ENCODE measurements at regions not wholly inside any gene's neighbourhood (a gene's known extent, or its start where the extent isn't known, plus 50 kb on each side); places are given as distances from the start of the nearest gene placed in this dataset.

DNA sequence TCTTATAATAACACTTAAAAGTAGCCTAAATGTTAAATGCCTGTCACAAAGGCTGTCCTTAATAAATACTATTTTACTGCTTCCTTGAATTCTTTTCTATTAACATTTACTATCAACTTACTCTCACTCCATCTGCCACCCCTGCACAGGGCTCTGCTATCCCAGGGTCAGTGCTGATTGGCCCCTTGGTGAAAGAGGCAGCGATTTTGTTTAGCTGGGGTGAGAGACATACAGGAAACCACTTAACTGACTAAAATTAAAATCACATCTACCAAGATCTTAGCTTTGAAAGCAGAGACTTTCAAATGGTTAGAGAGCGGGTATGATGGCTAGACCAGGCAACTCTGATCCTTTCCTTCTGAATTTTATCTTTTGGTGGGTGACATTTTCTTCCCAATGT is 149.9 kb upstream of the HTR2A start:
- DNase-seq (ENCODE audit: low spot score) = no peak

DNA sequence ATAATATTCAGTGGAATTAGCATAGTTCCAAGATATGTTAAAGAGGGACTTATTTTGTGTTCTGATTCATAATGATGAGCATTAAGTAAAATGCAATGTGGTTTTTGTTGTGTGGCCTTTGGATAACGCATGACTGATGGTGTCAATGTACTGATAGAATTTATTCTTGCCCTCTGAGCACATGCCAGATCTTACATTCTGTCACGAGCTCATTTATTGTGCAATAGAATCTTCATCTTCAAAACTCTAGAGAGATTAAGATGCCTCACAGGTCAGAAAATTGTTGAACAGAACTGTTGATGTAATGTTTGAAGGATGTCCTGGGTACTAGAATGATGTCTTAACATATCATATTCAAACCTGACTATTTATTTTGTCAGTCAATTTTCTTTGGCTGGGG is 148.0 kb upstream of the HTR2A start:
- no peak for DNase-seq (ENCODE audit: low spot score)

- no peak for DNase-seq (ENCODE audit: low spot score)
These were observed 142.3 kb upstream of the HTR2A start for GRCh38 chr13:47039106-47039505.

DNA sequence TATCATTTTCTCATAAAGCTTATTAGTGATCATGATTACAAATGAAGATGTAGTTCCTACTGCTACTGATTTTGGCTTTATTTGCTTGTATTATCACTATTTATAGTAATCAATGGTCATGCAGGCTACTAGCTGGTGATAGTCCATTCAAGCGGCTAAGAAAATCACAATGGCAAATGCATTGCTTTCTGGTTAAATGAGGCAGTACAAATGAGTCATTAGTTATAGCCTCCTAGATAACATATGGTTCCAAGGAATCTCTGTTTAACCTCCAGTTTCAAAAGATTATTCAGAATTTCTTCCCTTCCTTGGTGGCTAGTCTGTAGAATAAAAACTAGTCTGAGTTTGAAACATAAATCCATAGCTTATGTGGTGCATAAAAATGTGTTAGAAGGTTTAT is 141.3 kb upstream of the HTR2A start:
- no peak for DNase-seq (ENCODE audit: low spot score)

GRCh38 chr13:47036294-47037008 is 139.6 kb upstream of the HTR2A start:
- no peak for DNase-seq (ENCODE audit: low spot score)

- DNase-seq (ENCODE audit: low spot score) = no peak
These were observed 136.4 kb upstream of the HTR2A start for GRCh38 chr13:47033216-47033615.

DNA sequence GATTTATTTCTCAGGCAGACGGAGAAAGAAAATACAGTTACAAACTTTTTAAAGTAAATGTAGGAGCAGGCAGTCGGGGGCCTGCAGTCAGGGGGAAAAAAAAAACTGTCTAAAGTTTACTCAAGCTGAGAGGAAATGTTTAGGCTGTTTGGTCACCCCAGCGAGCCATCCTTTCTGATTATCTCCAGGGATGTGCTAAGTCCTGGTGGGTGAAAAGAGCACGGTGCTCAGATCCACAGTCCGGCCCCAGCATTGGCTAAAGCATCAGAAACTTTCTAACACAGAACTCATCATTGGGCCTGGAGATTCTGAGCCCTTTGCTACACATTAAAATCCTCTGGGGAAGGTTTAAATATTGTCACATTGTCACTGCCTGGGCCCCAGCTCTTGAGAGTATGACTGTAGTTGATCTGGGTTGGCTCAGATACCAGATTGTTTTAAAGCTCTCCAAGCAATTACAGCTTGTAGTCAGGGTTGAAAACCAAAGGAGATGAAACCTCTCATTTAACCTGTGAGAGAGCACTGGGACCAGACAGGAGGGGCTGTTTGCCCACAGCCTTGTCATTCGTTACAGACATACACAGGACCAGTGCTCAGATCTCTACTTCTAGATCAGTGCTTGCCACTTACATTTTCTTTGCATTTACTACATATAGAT is 131.1 kb upstream of the HTR2A start:
- no peak for DNase-seq (ENCODE audit: low spot score)

- no peak for DNase-seq (ENCODE audit: low spot score)
These were observed 129.1 kb upstream of the HTR2A start for GRCh38 chr13:47025791-47026447.

- no peak for DNase-seq (ENCODE audit: low spot score)
These were observed 123.1 kb upstream of the HTR2A start for GRCh38 chr13:47019977-47020376.

DNA sequence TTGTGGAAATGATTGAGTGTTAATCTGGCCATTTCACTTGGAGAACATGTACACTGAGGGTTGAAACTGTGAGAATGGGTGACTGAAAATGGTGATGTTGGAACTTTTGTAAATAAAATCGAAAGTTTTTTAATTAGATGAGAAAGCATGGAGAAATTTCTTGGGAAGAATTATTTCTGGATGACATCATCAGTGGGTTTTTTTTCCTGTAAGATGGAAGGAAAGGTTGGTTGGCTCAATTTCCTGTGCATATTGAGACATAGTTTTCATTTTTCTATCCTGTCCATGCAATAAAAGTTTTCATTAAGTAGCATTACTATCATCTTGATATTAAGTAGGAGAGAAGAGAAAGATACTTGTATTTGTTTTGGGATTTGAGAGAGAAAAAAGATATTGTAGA is 120.6 kb upstream of the HTR2A start:
- DNase-seq (ENCODE audit: low spot score) = no peak

DNA sequence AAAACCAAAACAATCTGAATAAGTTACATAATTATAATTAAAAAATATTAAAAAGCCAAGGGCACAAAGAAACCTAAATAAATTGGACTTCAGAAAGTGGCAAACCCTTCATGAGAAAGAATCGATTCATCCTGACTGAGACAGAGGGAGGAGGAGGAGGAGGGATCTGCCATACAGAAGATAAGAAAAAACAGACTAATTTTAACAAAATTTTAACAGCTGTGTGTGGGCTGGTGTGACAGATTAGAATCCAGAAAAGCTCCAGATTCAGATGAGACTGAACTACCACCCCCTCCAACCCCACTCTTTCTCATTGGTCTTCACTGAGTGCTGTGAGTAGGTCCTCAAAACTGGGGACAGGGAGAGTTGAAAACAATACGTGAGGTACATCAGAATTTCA is 111.5 kb upstream of the HTR2A start:
- no peak for DNase-seq (ENCODE audit: low spot score)

DNA sequence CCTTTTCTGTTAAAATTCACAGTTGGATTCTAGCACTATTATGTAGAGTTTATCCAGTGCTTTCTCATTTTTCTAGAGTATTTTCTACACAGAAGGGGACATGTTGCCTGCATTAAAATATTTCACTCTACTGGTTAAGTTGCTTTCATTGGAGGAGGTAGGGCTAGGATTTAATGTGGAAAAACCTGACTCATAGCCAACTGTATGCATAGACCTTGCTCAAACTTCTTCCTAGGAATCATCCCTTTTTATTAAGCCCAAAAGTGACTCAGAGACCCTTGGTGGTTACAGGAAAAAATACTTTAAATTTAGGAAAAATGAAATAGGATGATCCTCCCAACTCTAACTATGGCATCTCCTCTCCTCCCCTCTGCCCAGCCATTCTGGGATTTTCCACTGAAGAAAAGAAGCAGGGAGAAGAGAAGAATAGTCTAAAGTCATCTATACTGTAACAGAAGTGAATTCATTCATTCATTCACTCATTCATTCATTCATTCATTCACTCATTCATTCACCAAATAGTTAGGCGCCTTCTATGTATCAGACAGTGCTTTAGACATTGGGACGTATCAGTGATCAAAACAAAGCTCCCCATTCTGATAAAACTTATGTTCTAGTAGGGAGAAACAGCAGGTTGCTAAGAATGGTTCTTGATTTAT is 109.0 kb upstream of the HTR2A start:
- no peak for DNase-seq (ENCODE audit: low spot score)

DNA sequence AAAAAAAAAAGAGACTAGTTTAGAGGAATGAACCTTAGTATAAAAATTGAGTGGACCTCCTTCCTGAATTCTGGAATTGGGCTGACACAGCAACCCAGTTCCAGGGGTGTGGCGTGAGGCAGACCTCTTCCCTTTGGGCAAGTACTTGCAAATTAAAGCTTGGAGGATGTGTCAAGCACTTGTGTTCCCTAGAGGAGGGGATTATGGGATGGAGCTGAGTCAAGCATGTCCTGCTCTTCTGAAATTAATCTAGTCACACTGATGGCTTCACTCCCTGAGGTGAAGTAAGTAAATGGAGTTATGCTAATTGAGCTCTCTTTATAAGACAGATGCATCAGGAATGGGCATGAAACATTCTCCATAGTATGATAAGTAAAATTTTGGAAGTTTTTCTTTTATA is 107.7 kb upstream of the HTR2A start:
- DNase-seq (ENCODE audit: low spot score) = no peak

GRCh38 chr13:47004027-47004426 is 107.2 kb upstream of the HTR2A start:
- DNase-seq (ENCODE audit: low spot score) = no peak

DNA sequence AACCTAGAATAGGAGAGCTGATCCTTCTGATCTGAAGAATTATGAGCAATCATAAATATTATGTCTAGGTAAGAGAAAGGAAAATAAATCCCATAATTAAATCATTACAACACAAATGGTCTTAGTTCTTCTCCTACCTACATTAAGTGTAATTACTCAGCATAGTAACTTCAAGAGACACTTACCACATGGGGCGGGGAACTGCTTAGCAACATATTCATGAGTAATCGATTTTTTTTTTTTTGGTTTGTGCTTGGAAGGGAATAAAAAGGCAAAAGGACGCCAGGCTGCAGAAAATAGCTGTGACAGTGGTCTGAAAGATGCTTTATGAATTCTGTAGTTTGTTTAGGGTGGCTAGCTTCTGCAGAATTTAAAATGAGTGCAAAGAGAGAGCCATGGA is 103.3 kb upstream of the HTR2A start:
- no peak for DNase-seq (ENCODE audit: low spot score)

DNA sequence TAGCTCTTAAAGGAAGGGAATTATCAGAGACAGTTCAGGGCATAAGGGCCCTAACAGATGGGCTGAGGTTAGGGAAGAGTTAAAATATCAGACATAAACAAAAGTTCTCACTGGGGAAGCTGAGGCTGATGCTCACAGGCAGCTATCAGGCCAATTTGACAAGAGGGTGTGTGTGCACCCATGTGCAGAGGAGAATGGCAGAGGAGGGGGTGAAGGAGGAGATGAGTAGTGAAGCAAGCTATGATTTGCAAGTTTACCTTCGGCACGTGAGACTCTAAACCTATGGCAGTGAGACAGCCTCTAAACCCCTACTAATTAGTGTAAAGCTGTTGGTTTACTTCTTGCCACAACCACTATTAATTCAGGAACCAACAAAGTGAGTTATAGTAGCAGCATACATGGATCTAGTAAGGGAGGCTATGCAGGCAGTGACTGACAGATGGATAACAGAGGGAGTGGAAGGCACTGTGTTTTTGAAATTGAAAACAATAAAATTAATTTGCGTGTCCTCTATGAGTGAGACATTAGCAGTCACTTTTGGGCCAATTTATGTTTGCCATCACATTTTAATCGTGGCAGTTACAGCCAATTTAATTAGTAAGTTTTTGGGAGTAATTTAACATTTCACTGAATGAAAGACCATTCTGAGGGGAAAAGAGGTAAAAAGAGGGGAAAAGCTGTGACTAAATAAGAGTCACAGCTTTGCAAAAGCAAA is 99.6 kb upstream of the HTR2A start:
- DNase-seq (ENCODE audit: low spot score) = no peak

- no peak for DNase-seq (ENCODE audit: low spot score)
These were observed 99.0 kb upstream of the HTR2A start for GRCh38 chr13:46995874-46996273.

GRCh38 chr13:46994492-46994891 is 97.6 kb upstream of the HTR2A start:
- DNase-seq (ENCODE audit: low spot score) = no peak

DNA sequence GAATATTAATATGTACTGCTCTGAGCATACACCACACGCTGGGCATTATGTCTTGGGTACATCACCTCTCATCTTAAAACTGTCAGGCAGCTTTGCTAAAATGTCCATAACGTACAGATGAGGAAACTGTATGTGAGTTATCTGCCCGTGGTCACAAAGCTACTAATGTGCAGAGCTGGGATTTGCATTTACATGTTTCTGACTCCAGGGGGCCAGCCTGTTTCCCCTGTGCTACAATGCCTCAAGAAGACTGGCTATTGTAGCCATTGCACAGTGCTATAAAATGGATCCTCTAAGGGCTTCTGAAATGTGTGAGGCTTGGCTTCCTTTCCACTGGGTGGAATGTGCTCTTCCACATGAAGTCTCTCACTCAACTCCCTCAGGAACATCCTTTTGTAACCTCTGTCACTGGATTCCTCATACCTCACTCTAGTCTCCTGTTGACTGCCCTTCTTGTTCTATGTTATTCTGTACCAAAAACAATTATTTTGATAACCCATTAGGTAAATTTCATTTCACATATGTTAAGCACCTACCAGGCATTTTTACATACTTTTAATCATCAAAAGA is 95.6 kb upstream of the HTR2A start:
- DNase-seq (ENCODE audit: low spot score) = no peak

GRCh38 chr13:46983881-46984280 is 87.0 kb upstream of the HTR2A start:
- DNase-seq (ENCODE audit: low spot score) = peak; percentile 7

DNA sequence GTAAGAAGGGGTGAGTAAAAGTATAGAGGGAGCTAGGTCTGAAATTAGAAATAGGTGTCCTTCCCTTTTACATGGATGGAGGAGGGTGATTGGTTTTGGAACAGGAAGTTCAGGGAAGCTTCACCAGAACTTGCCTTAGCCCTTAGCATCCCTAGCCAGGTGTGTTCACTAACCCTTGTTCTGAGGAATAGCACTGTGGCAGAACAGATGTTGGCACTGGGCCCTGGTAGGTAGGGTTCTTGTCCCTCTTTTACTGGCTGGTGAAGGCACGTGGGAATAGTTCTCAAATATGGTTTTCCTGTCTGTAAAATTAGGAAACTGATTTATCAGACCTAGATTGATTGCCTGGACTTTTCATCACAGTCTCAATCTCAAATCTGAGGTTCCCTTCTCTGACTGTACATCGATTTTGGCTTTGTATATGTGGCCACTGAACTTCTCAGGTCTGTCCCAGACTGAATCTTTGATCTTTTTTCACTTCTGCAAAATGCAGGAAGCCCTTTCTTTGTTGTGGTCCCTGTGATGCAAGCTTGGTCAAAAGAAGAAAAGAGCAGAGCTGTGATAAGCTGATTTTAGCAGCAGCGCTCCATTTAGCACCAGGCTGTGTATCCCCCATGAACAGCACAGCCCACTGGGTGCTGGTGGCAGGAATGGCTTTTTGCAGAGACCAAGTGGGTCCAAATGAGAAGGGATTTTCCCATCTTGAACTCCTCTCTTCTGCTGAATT is 86.2 kb upstream of the HTR2A start:
- DNase-seq (ENCODE audit: low spot score) = no peak
